ENCODE measurements at regions not wholly inside any gene's neighbourhood (a gene's known extent, or its start where the extent isn't known, plus 50 kb on each side); places are given as distances from the start of the nearest gene placed in this dataset.

- no peaks in the 10 kb centered on the region for H3F3A ChIP-seq (ENCODE audit: insufficient read depth)
- TF ChIP-seq EZH2phosphoT487 (conservative IDR thresholded peaks at IDR 0.05; ENCODE audit: low read length) (no peak), CTCF (IDR thresholded peaks at IDR 0.05; ENCODE audit: insufficient read depth, low read length, poor library complexity, severe bottlenecking) (no peak)
- no peaks in the 10 kb centered on the region for H3K36me3 ChIP-seq (ENCODE audit: low read length)
Measured at GRCh38 chr17:63289931-63290330, 156.2 kb downstream of the CYB561 start.

GRCh38 chr17:63290351-63290750, 155.8 kb downstream of the CYB561 start:
- Histone ChIP-seq H3K27me3 (ENCODE audit: low read length) (no peaks in the 10 kb centered on the region), H3F3A (ENCODE audit: insufficient read depth) (no peaks in the 10 kb centered on the region), H3K4me3 (ENCODE audit: insufficient read depth, low read length, poor library complexity, severe bottlenecking) (no peak overlapping the region), H3K9ac (ENCODE audit: low read length) (no peak overlapping the region), H3K9me3 (ENCODE audit: insufficient read depth, low read length) (0 out of 2 replicates have a peak, but pooled peaks cover 6% of the 10 kb centered on the region), H4K20me1 (ENCODE audit: low read depth, low read length) (no peaks in the 10 kb centered on the region), H3K79me2 (ENCODE audit: insufficient read depth, low read length) (no peaks in the 10 kb centered on the region), H3K9me2 (replicated peaks; ENCODE audit: insufficient read depth, low read length) (no peaks in the 10 kb centered on the region), H2AFZ (ENCODE audit: low read depth, low read length, severe bottlenecking) (no peak overlapping the region), H3K27ac (ENCODE audit: low read depth, low read length) (no peak overlapping the region), H3K4me2 (ENCODE audit: low read depth, low read length, poor library complexity, severe bottlenecking) (no peak overlapping the region), H3K36me3 (ENCODE audit: low read length) (no peaks in the 10 kb centered on the region)
- TF ChIP-seq EZH2phosphoT487 (conservative IDR thresholded peaks at IDR 0.05; ENCODE audit: low read length) (no peak), CTCF (IDR thresholded peaks at IDR 0.05; ENCODE audit: insufficient read depth, low read length, poor library complexity, severe bottlenecking) (no peak)

More at GRCh38 chr17:63289931-63290330, 156.2 kb downstream of the CYB561 start:
- Histone ChIP-seq H3K9ac (ENCODE audit: low read length) (no peak overlapping the region), H3K27ac (ENCODE audit: low read depth, low read length) (no peak overlapping the region), H3K4me3 (ENCODE audit: insufficient read depth, low read length, poor library complexity, severe bottlenecking) (no peak overlapping the region), H4K20me1 (ENCODE audit: low read depth, low read length) (no peaks in the 10 kb centered on the region), H3K9me2 (replicated peaks; ENCODE audit: insufficient read depth, low read length) (no peaks in the 10 kb centered on the region), H3K4me2 (ENCODE audit: low read depth, low read length, poor library complexity, severe bottlenecking) (no peak overlapping the region), H3K79me2 (ENCODE audit: insufficient read depth, low read length) (no peaks in the 10 kb centered on the region), H3K27me3 (ENCODE audit: low read length) (no peaks in the 10 kb centered on the region), H2AFZ (ENCODE audit: low read depth, low read length, severe bottlenecking) (no peak overlapping the region), H3K9me3 (ENCODE audit: insufficient read depth, low read length) (0 out of 2 replicates have a peak, but pooled peaks cover 6% of the 10 kb centered on the region)

- Histone ChIP-seq H3K79me2 (ENCODE audit: insufficient read depth, low read length) (no peaks in the 10 kb centered on the region), H2AFZ (ENCODE audit: low read depth, low read length, severe bottlenecking) (no peak overlapping the region), H3K36me3 (ENCODE audit: low read length) (no peaks in the 10 kb centered on the region), H3K9me3 (ENCODE audit: insufficient read depth, low read length) (0 out of 2 replicates have a peak, but pooled peaks cover 6% of the 10 kb centered on the region), H3K9ac (ENCODE audit: low read length) (no peak overlapping the region), H3F3A (ENCODE audit: insufficient read depth) (no peaks in the 10 kb centered on the region), H3K27me3 (ENCODE audit: low read length) (no peaks in the 10 kb centered on the region), H3K4me2 (ENCODE audit: low read depth, low read length, poor library complexity, severe bottlenecking) (no peak overlapping the region), H3K9me2 (replicated peaks; ENCODE audit: insufficient read depth, low read length) (no peaks in the 10 kb centered on the region), H3K4me3 (ENCODE audit: insufficient read depth, low read length, poor library complexity, severe bottlenecking) (no peak overlapping the region), H3K27ac (ENCODE audit: low read depth, low read length) (no peak overlapping the region), H4K20me1 (ENCODE audit: low read depth, low read length) (no peaks in the 10 kb centered on the region)
- no peak for TF ChIP-seq EZH2phosphoT487 (conservative IDR thresholded peaks at IDR 0.05; ENCODE audit: low read length)
- no peak for TF ChIP-seq CTCF (IDR thresholded peaks at IDR 0.05; ENCODE audit: insufficient read depth, low read length, poor library complexity, severe bottlenecking)
Measured at GRCh38 chr17:63290784-63291183, 155.3 kb downstream of the CYB561 start.
